Heart right ventricle (tissue), 16 donors: ENCODE measurements at regions not wholly inside any gene's neighbourhood (a gene's known extent, or its start where the extent isn't known, plus 50 kb on each side); places are given as distances from the start of the nearest gene placed in this dataset.

Experiments
- ATAC-seq, 8 donors: fragments of 200-7000 bp; cut with Tn5 transposase; one replicate each; pipeline ENCODE4 v1.9.1; 2020; ENCODE audit warnings: mild to moderate bottlenecking in 8 of 8, moderate library complexity in 8 of 8, moderate number of reproducible peaks in 1 of 8
- DNase-seq, 2 donors: peaks; one replicate each; pipeline ENCODE4 v3.0.0-alpha.2; 2020
- H3K27ac ChIP-seq, 10 donors: fragments of 200-600 bp; sonication (generic) in 2 of 10; one replicate each; pipeline versions ENCODE4 v1.5.0 to v1.8.0; 2020 to 2022; ENCODE audit warnings: mild to moderate bottlenecking in 3 of 10
- H3K27me3 ChIP-seq, 7 donors: fragments of 200-600 bp; one replicate each; pipeline ENCODE4 v1.8.0; 2021 to 2022; ENCODE audit warnings: mild to moderate bottlenecking in 2 of 7
- H3K36me3 ChIP-seq, 9 donors: fragments of 200-600 bp; sonication (generic) in 1 of 9; one replicate each; pipeline versions ENCODE4 v1.5.0 to v1.8.0; 2020 to 2022; ENCODE audit warnings: mild to moderate bottlenecking in 2 of 9
- H3K4me1 ChIP-seq, 9 donors: fragments of 200-600 bp; sonication (generic) in 1 of 9; one replicate each; pipeline versions ENCODE4 v1.5.0 to v1.8.0; 2020 to 2022; ENCODE audit warnings: mild to moderate bottlenecking in 4 of 9
- H3K4me3 ChIP-seq, 10 donors: fragments of 200-600 bp; sonication (generic) in 2 of 10; one replicate each; pipeline versions ENCODE4 v1.5.0 to v1.8.0; 2020 to 2022; ENCODE audit warnings: mild to moderate bottlenecking in 7 of 10, moderate library complexity in 2 of 10
- H3K9me3 ChIP-seq, 11 donors: fragments of 200-600 bp in 10 of 11; sonication (generic) in 2 of 11; one replicate each; pipeline versions ENCODE4 v1.5.0 to v1.8.0; 2013 to 2022; ENCODE audit warnings: mild to moderate bottlenecking in 2 of 11, control low read depth in 1 of 11, moderate library complexity in 1 of 11
- WGBS, 2 donors: extraction: QIAGEN DNeasy Blood & Tissue Kit; methylation state at CpG; one replicate each; pipeline ENCODE4 v1.1.7; 2013; ENCODE audit warnings: inconsistent platforms in 1 of 2; 5-methylcytosine and 5-hydroxymethylcytosine counted together
- intact Hi-C, 10 donors: fragments of 100-400 bp; cut with DNase I; formaldehyde crosslinking; loops; one replicate each; pipeline versions ENCODE4 v1.11.1 to v1.14.2; 2022
- TF ChIP-seq, protein P1 (sequence below), 9 donors: fragments of 200-600 bp; sonication (generic) in 2 of 9; IDR thresholded peaks; one replicate each; pipeline versions ENCODE4 v1.5.0 to v1.8.0; 2021 to 2022; ENCODE audit warnings: antibody characterized with exemption in 9 of 9, mild to moderate bottlenecking in 5 of 9, moderate library complexity in 1 of 9
- donor health status: Arrhythmogenic right ventricular cardiomyopathy.
- donor health status: ischemic (EF 13 %, LVEDD 7.1; RV severe dilation, severe dysfunction).
- donor health status: healthy with polysubstance abuse.
- donor health status: DM: no; HTN: yes; CAD: no.
- donor health status: DM: no; HTN: no; CAD: no.
- donor health status: ischemic (EF 25% LVEDD 6.9; RV normal size, moderate dysfunction).
- donor health status: ischemic (EF 25% LVEDD 5.7; RV mildly dilated, moderate dysfunction).
- donor health status: healthy.
- donor health status: DM: yes; HTN: yes; CAD: no.
- donor health status: Ischemic cardiomyopathy.
- donor health status: ischemic (EF 35%, LVEDD 5.7; RV mildly dilated, moderate dysfunction).
- donor health status: nonischemic (EF 11% LVEDD 7.7; RV severe dilation, severe dysfunction).
- donor health status: DM: yes; HTN: yes; CAD: no.
- donor health status: PGD.
- donor health status: ischemic (EF 29% LVEDD 5.4; RV normal size, mild dysfunction).
- donor health status: nonischemic (EF 23%, LVEDD 6.1; RV moderate dilation, normal function).

DNA sequence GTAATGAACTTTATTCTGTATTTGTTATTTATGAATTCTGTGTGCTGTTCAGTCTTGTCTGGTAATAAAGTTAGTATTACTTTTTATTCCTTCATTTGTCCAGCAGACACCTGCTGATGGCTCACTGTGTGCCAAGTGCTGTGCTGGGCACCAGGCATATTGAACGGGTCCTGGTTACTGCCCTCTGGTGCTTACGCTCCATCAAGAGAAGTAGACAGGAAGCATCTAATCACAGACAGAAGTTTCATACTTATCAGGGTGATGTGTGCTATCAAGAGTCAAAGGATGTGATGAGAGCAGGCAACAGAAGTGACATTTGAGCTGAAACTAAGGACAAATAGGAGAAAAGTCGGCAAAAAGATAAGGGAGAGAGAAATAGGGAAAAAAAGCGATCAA, 153.1 kb downstream of the FGF1 start:
- no peak for ATAC-seq
- Histone ChIP-seq H3K27ac (peak overlapping the region in 9 of 10 donors; percentile 1 to 75 (median 40)), H3K4me3 (no peak overlapping the region), H3K36me3 (no peaks in the 10 kb centered on the region), H3K27me3 (no peaks in the 10 kb centered on the region), H3K9me3 (peaks cover 0 to 20% (median 8%) of the 10 kb centered on the region in 11 donors), H3K4me1 (peaks cover 0 to 28% (median 13%) of the 10 kb centered on the region in 9 donors)
- TF ChIP-seq, protein P1, sequence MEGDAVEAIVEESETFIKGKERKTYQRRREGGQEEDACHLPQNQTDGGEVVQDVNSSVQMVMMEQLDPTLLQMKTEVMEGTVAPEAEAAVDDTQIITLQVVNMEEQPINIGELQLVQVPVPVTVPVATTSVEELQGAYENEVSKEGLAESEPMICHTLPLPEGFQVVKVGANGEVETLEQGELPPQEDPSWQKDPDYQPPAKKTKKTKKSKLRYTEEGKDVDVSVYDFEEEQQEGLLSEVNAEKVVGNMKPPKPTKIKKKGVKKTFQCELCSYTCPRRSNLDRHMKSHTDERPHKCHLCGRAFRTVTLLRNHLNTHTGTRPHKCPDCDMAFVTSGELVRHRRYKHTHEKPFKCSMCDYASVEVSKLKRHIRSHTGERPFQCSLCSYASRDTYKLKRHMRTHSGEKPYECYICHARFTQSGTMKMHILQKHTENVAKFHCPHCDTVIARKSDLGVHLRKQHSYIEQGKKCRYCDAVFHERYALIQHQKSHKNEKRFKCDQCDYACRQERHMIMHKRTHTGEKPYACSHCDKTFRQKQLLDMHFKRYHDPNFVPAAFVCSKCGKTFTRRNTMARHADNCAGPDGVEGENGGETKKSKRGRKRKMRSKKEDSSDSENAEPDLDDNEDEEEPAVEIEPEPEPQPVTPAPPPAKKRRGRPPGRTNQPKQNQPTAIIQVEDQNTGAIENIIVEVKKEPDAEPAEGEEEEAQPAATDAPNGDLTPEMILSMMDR (IDR thresholded peaks at IDR 0.05) = no peak
- intact Hi-C loops = loop anchor here in 2 of 10 donors (5.0 to 10.0 kb wide), 2 partner anchors 85 to 88 kb away; no protein-coding TSS in a partner anchor
- DNase-seq = no peak
- WGBS, 2 donors = 62 to 68% methylated on average over 4 of the region's 4 CpGs

DNA sequence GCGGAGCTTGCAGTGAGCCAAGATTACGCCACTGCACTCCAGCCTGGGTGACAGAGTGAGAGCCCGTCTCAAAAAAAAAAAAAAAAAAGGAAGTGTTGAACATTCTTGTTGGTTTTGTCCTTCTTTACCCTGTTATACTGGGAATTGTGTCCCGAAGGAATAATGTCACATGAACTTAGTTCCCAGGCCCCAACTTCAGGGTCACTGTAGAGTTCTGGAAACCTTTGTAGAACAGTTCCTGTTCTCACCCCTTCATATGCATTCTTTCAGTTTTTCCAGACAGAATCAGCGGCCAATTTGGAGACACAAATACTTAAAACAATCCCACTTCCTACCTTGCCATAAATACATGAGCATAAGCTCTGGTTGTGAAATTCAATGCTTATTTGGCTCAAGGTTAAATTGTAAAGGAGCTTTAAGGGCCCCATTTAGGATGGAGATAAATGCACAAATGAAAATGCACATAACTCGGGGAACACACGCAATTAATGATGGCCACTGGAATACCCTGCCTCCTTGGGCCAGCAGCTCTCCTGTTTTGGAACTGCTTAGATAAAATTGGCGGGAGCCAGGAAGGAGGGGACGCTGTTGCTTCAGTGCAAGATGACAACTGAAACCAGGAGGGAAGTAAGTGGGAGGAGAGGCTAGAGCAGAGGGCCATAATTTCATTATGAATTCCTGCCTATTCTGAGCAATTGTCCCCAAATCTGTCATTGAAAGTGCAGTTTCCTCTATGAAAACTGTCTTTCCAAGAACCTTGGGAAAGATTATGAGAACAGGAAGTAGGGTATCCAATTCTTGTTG, 153.7 kb downstream of the FGF1 start:
- TF ChIP-seq, protein P1 (IDR thresholded peaks at IDR 0.05) = no peak
- H3K27me3 ChIP-seq = no peaks in the 10 kb centered on the region
- H3K27ac ChIP-seq = peak overlapping the region; percentile 1 to 75 (median 45)
- intact Hi-C loops = loop anchor here in 2 of 10 donors (5.0 to 10.0 kb wide), 2 partner anchors 85 to 87 kb away; no protein-coding TSS in a partner anchor
- H3K4me3 ChIP-seq = no peak overlapping the region
- H3K4me1 ChIP-seq = peaks cover 0 to 34% (median 17%) of the 10 kb centered on the region in 9 donors
- ATAC-seq (peak in 7 of 8 donors; percentile 50 to 92 (median 70)), DNase-seq (no peak)
- no peaks in the 10 kb centered on the region for H3K36me3 ChIP-seq
- 61 to 62% methylated on average over 9 of the region's 9 CpGs for WGBS, 2 donors
- H3K9me3 ChIP-seq = peaks cover 0 to 20% (median 8%) of the 10 kb centered on the region in 11 donors

DNA sequence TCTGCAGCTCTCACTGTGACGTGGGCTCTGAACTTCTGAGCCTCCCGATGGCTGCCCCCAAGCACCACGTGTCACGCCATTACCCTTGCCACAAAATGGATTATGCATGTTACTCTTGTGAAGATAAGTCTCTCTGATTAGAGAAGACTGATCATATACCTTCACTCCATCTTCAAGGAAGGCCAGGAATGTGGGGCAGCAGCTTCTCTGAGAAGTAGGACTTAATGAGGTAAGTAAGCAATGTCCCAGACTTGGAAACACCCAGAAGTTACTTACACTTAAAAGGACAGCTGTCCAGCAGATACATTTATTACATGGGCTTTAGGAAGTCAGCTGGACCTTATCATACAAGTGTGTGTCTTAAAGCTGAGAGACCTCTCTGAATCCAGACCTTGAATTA, 155.0 kb downstream of the FGF1 start:
- no peak for DNase-seq
- H3K9me3 ChIP-seq = peaks cover 0 to 19% (median 8%) of the 10 kb centered on the region in 11 donors
- WGBS, 2 donors = 90 to 96% methylated on average over 4 of the region's 4 CpGs
- ATAC-seq = no peak
- H3K4me1 ChIP-seq = peaks cover 0 to 37% (median 17%) of the 10 kb centered on the region in 9 donors
- intact Hi-C loops = loop anchor here in 2 of 10 donors (5.0 to 10.0 kb wide), 2 partner anchors 84 to 86 kb away; no protein-coding TSS in a partner anchor
- TF ChIP-seq, protein P1 (IDR thresholded peaks at IDR 0.05) = no peak
- no peaks in the 10 kb centered on the region for H3K27me3 ChIP-seq
- no peaks in the 10 kb centered on the region for H3K36me3 ChIP-seq
- H3K27ac ChIP-seq = peak overlapping the region in 3 of 10 donors; percentile 14 to 75 (median 50)
- no peak overlapping the region for H3K4me3 ChIP-seq

DNA sequence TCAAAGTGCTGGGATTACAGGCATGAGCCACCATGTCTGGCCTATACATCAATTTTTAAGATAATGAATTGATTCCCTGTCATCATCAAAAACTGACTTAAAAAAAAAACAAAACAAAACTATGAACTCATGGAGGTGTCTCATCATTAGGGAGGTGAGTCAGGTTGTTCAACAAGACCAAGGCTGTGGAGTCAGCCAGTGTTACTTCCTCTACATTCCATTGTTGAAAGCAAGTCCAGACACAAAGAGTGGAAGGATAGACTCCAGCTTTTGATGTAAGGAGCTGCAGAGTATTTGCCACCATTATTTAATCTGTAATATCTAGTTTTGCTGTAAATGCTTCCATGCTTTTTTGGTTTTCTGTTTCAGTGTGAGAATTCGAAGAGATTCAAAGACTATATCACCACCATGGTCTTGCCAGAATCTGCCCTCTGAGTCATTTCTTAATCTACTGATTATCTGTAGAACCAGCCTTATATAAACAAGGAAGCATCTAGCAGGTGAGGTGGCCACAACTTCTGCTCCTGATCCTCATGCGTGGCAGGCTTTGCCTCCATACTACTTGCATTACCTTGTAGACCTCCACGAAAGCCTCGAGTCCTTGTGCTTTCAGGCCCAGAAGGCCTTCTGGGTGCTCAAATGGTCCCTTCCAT, 156.1 kb downstream of the FGF1 start:
- H3K9me3 ChIP-seq = peaks cover 0 to 8% (median 3%) of the 10 kb centered on the region in 11 donors
- DNase-seq (no peak), ATAC-seq (no peak)
- no peaks in the 10 kb centered on the region for H3K36me3 ChIP-seq
- H3K4me3 ChIP-seq = no peak overlapping the region
- H3K27ac ChIP-seq = no peak overlapping the region
- H3K27me3 ChIP-seq = no peaks in the 10 kb centered on the region
- TF ChIP-seq, protein P1 (IDR thresholded peaks at IDR 0.05) = no peak
- H3K4me1 ChIP-seq = peaks cover 0 to 37% (median 17%) of the 10 kb centered on the region in 9 donors
- intact Hi-C loops = loop anchor here in 2 of 10 donors (5.0 to 10.0 kb wide), 2 partner anchors 82 to 85 kb away; no protein-coding TSS in a partner anchor
- 92 to 99% methylated on average over 4 of the region's 4 CpGs for WGBS, 2 donors
